NCI-H1092 (cell line): ENCODE measurements at regions not wholly inside any gene's neighbourhood (a gene's known extent, or its start where the extent isn't known, plus 50 kb on each side); places are given as distances from the start of the nearest gene placed in this dataset.

Experiments
- DNase-seq: peaks from one replicate; lab custom pipeline; 2025; lab: John Stamatoyannopoulos, UW

DNA sequence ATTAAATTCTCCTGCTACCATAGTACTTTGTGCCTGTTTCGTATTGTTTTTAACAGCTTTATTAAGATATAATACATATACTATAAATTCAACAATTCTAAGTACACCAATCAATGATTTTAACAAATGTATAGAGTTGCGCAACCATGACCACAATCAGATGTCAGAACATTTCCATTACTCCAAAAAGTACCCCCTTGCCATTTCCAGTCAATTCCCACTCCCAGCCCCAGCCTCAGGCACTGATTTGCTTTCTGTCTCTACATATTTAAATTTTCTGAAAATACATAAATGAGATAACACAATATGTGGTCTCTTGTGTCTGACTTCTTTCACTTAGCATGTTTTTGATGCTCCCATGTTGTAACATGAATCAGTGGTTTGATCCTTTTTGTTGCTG is 193.9 kb downstream of the FIGN start:
- DNase-seq, result no peak

DNA sequence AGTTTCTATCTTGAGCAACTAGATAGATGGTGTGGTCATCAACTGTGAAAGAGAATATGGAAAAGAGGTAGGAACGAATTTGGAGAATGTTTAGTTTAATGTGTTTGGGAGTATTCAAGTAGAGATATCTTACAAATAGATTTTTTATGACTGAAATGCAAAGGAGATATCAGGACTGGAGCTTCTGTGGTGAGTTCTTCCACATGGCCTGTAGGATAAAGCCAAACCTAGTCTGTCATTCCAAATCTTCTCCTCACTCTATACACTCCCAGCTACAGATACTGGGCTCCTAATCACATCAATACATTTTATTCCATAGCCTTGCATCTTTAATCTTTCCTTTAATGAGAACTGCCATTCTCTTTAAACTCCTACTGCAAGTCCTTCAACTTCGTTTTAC is 194.3 kb downstream of the FIGN start:
- no peak for DNase-seq

DNA sequence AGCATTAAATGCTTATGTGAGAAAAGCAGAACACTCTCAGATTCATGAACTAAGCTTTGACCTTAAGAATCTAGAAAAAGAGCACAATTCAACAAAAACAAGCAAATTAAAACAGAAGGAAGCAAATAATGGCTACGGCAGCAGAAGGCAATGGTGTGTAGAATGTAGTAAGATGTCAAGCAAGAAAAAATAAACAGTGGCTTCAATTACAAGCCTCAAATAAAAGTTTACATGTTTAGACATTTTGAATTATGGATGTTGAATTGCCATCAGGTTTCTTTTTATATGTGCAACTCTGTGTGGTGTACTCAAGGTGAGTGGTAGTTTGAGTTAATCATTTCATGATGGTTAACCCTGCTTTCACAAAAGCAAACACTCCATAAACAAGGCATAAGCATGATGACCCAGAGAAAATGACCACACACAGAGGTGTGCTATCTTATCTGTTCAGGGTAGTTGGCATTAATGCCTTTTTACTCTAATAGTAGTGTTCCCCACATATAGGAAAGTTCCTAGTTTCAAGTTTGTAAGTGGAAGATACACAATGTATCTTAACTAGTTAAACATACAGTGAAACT is 207.1 kb downstream of the FIGN start:
- no peak for DNase-seq

DNA sequence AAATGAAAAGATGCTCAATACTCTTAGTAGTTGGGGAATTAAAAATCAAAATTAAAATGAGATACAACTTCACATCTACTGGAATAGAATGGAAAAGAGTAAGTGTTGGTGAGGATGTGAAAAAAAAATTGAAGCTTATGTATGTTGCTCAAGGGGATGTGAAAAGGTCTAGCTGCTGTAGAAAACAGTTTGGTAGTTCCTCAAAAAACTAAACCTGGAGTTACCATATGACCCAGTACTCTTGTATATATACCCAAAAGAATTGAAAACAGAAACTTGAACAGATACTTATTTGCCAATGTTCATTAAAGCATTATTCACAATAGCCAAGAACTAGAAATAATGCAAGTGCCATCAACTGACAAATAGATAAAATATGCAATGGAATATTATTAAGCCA is 208.4 kb downstream of the FIGN start:
- DNase-seq, result no peak

DNA sequence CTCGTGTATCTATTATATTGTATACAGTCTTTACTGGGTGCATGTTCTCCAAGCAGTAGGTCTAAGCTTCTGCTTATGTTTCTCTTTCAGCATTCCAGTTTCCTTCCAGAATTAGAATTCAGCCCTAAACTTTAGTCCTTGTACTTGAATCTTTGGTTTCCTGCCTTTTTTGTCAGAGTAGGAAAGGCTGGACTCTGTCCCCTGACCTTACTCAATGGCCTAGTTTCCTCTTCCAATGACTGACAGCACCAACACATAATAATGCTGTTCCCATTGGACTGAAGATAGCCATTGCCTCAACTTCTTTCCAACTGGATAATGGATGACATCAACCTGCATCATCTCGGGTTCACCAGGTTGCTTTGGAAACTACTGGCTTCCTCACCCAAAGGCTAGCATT is 217.0 kb downstream of the FIGN start:
- DNase-seq, result no peak

DNA sequence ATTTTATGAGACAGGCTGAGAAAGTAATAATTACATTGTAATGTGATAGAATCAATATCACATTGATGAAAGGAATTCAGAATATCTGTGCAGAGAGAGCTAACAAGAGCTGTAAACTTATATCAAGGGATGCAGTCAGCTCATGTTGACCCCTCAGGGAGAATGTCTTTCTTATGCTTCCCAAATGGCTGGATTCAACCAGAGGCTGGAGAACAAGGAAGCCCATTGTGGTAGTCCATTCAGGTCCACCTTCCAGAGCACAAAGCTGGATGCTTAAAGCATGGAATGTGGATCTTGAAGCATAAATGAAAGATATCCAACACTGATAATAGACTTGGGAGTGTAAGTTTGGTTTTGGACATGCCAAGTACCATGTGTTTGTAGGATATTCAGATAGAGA is 220.0 kb downstream of the FIGN start:
- no peak for DNase-seq

DNA sequence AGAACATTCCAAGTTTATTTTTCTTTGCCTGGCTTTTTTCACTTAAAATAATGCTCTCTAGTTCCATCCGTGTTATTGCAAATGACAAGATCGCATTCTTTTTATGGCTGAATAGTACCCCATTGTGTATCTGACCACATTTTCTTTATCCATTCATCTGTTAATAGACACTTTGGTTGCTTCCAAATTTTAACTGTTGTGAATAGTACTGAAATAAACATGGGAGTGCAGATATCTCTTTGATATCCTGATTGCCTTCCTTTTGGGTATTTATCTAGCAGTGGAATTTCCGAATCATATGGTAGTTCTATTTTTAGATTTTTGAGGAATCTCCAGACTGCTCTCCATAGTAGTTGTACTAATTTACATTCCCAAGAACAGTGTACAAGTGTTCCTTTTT is 230.5 kb downstream of the FIGN start:
- no peak for DNase-seq

DNA sequence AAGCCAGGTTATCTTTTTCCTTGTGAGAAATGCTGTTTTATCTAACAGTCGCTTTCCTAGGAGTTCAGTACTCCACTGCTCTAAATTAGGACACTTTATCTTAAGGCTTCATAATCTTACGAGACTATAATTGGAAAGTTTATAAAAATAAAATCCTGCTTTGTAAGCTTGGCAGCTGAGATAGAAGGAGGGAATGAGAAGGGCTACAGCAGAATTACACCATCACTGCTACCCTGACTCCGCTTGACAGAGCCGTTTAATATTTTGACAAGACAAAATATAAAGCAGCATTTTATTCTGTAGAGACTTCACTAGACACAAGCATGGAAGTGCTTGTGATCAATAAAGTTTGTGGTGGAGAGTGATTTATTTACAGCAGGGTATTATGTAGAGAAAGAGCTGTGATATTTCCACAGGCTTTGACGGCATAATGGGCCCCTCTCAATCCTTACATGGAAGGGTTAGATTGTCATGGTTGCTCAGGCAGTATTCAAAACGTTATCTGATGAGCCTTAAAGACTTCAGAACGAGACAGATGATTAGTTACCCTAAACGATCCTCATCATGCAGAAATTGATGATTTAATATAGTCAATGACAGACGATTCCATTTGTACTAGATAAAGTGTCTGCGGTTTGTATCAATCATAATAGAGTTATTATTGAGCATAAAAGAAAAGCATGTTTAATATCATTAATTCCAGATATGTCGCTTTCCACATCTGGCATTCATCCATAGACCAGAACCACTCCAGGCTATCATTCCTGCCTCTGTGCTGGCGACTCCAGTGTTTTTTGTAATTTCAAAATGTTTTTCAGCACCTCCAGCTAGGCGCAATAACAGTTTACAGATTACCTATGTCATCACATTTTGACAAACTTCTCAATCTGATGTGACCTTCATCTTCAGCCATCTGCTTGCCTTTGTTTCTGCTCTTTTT is 242.2 kb downstream of the FIGN start:
- no peak for DNase-seq

DNA sequence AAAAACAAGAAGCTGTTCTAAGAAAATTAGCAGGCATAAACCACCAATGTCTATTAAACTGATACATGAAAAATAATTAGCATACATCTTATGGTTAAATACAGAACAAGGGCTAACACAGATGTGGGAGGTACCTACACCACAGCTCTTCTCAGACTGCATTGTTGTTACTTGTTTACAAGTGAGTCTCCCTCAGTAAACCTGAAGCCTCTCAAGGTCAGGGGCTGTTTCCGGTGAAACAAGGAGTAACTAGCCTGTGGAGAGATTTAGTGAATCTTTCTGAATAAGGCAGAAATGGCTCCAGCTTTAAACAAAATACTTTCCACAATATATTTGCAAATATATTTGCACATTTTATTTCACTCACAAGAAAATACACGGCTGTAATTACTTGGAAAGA is 244.0 kb downstream of the FIGN start:
- DNase-seq, result no peak

DNA sequence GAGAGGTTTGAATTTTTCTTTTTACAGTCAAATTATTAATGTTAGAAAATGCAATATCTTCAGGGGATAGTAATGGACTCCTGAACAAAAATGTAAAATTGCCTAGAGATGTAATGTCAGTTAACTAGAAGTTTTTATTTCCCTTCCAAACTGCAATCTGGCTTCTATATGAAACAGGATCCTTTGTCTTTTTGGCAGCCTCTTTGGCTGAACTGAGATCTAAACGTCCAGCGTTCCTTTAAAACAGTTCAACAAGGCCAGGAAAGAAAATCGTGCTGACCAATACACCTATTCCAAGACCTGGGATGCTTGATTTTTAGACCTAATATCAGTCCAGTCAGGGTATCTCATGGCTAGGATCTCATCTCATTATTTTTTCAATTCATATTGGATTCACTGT is 245.5 kb downstream of the FIGN start:
- no peak for DNase-seq

DNA sequence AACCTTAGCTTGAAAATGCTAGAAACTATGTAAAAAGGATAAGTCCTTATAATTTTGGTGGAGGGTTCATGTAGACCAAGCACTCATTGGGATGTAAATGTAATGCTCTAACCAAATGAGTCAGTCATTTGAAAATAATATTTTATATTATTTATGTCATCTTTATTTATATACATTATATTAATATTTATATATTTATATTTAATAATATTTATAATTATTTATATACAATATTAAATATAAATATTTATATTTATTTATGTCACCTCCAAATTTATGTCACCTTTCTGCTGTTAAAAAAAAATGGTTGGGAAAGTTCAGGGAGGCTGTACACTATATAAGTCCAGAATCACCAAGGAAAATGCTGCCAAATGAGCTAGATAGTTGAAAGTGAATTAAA is 254.3 kb downstream of the FIGN start:
- DNase-seq, result no peak

DNA sequence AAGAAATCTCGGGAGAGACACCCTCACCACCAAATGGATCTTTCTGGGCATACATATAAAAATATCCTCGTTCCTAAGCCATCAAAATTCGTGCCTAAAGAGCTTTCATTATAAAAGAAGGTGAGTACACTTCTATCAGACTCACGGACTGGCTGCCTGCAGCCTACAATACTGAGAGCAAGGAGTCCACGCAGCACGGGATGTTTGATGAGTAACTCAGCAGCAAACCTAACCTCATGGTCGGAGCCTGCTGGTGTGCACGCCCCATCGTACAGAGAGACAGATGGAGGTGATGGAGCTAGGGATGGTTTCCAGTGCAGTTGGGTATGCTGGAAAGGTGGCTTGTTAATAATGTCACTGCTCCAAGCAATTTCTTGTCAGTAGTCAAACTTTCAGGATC is 256.2 kb downstream of the FIGN start:
- no peak for DNase-seq

DNA sequence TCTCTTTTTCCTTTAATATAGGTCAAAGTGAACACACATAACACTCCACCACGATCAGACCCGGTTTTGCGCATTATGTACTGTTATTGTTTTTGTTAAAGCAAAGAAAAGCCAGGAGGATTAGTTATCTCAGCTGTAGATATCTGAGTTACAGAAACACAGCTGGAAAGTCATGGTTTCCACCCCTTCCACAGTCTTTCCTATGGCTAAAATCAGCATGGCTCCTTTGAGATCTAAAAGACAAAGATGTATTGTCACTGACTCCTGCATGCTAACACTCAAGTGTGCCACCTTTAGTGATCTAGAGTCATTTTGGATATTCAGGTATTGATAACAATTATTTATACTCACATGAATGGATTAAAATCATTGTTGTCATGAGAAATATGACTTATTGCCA is 260.0 kb downstream of the FIGN start:
- DNase-seq, result no peak

DNA sequence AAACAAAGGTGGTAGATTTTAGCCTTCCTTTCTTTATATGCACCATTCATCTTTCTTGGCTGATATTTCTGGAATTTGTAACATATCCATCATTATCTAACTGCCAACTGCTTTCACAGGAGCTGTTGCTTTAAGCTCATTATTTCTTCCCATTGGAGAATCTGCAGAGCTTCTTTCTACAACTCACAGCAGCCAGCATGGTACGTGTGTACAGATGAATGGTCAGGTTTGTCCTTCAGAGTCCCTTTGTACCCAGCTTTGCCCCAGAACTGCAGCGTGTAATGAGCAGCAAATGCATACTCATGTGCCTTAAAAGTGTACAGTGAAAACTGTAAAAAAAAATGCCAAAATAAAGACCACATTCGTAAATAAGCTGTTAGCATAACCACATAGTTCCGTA is 260.9 kb downstream of the FIGN start:
- DNase-seq, result no peak

DNA sequence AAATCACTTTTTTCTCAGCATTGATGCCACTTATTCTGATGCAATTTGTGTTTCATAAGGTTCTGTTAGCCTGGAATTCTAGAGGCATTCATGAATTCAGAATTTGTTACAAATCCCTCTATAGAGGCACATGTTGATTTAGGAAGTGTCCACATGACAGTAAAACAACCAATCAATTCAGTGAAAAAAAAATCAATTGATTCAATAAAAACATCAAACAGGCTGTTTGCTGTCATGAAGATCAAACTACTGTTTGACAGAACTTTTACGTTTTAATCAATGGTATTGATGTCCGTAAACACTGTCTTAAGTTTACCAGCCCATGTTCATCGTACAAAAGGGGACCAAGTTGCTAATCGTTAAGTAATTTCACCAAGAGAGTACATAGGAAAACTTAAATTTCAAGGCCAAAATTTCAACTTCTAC is 261.5 kb downstream of the FIGN start:
- no peak for DNase-seq

DNA sequence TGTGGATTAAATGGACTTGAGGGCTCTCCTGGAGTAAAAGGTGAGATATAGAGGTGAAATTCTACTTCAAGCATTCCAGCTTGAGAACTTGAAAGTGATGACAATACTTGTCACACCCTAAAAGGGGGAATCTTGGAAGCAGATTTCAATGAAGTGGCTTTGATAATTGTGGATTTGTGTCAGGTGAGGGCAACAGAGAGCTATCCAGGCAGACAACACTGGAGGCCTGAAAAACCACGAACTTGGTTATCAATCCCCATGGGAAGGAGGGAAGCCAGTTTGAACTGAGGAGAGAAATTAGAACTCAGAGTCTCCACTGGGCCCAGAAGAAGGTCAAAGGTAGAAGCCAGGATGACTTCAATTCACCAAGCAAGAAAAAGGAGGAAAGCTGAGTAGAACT is 263.9 kb downstream of the FIGN start:
- peak; percentile 3 for DNase-seq

DNA sequence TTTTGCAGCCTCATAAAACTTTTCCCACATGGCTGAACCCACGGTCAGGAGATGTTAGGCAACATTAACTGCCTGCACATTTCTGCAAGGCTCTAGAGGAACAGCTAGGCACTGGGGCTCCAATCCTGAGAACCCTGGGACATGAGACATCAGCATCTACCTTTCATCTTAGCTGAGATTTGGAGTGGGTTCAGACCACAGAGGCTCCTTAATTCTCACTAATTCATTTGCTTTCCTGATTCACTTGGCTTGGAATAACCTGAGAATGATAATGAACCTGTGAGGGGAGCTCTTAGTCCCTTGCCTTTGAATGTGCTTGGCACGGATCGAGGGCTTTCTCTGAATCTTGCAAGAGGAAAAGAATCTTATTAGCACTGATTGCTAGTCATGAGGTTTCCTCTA is 266.2 kb downstream of the FIGN start:
- DNase-seq, result no peak

DNA sequence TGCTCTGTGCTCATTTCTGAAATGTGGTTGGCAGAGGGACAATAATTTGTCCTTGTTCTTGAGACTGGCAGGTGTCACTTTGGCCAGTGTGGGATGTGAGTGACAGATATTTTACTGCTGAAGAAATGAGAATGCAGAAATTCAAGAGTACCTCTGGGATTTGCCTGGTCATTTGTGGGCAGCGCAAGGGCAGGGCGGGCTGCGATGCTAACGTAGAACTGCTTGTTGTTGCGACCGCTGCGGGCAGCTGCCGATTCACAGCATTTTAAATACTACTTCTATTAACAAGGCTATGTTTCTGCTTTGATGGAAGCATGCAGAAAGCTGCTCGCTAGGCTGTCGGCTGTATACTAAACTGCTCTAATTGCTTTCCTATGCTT is 268.6 kb downstream of the FIGN start:
- no peak for DNase-seq

DNA sequence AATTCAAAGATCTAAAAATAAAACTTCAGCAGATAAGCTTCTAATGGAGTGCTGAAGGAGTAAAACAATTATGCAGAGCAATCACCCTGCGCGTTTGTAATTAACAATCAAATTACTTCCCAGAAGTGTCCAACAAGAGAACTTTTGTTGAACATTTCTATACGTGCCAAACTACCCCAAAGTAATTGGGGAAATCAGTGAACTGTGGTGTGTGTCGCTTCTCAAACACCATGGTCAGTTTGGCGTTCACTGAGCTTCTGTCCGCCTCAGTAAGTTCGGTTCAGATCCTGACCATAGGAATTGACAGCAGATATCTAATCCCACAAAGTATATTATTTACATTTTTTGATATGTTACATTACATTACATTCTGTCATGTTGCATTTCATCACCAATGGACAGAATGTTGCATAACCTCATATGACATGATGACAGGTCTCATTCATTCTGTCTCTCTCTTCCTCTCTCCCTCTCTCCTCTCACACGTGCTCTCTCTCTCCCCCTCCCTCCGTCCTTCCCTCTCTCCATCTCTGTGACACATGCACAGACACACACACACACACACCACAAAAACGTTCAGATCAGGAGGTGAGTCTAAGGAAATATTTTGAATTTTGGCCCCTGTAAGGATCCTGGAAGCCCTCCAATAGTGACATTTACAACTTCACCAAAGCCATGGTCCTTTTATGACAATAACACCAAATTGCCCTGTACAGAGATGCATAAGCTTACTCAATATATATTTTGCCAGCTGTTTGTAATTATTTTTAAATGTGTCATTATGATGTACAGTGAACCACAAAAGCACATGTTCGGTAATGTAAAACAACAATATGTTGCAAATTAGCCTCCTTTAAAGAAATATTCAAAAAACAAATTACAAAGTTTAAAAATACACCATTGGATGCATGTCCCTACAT is 269.2 kb downstream of the FIGN start:
- no peak for DNase-seq

DNA sequence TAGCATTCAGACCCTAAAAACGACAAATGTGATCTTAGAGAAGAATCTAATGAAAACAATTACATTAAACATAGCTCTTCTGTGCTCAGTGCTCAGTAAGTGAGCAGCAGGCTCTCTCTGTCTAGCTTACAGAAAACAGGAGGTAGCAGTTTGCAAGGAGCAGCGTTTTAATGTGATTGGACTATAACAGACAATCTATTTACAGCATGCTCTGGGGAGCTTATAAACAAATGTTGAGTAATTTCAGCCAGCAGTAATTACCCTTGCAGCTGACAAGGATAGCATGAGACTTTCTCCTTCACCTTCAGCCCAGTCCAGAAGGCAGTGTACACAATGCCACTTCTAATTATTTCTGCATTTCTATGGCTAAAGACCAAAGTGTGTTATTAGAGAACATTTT is 270.4 kb downstream of the FIGN start:
- DNase-seq, result no peak

DNA sequence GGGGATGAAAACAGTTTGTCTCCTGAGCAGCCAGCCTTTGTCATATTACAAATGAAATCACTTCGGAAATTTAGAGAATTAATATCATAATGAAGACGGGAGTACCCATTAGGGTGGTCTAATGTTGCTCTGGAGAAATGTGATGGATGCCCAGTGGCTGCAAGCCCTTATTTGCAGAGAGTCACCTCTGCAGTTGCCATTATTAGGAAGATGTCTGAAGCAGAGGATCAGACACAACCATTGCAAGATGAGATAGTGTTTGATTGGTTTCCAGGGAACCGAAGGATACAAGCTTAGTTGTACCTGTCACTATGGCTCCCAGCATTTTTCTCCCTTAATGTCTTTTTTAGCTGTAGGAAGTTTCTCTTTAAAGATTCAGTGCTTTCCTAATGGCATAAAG is 272.4 kb downstream of the FIGN start:
- DNase-seq, result no peak

DNA sequence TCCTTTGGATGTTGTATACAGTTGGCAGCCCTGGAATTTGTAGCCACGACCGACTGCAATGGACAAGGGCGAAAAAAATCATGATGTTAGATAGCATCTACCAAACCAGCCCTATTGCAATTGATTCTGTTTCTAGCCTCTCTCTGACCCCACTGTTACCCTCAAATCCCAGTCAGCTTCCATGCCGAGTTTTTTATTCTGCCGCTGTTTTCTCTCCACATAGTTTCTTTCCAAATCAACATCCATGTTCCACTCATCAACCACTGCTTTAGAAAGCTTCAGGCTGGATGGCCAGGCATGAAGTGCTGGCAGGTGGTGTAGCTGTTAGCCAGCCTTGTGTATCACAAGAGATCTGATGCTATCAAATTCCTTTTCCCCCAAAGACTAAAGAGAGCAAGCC is 272.8 kb downstream of the FIGN start:
- DNase-seq, result no peak

DNA sequence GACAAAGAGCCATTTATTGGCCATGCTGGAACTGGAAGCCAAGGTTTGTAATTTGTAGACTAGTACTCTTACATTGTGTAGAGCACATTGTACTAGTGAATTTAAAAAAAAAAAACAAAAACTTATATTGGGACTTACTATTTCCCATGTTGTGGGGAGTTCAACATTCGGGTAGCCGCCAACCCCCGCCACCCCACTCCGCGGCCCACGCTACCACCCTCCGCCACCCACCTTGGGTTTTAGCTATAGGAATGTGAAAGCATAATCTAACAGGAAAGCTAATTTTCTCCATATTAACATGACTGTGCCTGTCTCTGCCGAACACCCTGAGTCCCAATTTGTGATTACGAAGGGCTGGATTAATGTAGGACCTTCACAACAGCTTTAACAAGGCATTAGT is 275.8 kb downstream of the FIGN start:
- no peak for DNase-seq
